Caco-2 (cell line): ENCODE measurements at regions not wholly inside any gene's neighbourhood (a gene's known extent, or its start where the extent isn't known, plus 50 kb on each side); places are given as distances from the start of the nearest gene placed in this dataset.
"Not testable (repeated sequence)": the region's sequence is repeated elsewhere in the genome, so short reads cannot be mapped to it uniquely, and the experiment has no call there.

ENCODE experiments used
- BruUV-seq: library from RNA; stranded (reverse); fragments of 400-500 nt; replicated peaks from 2 replicates; lab custom pipeline; 2021; lab: Mats Ljungman, UMichigan
- CTCF ChIA-PET: fragments of 300-600 bp; sonication (Branson Sonifier 250); formaldehyde crosslinking; loops from one replicate; lab custom pipeline; 2022; ENCODE audit warnings: antibody characterized with exemption; lab: Charles Lee
- POLR2A ChIA-PET: fragments of 300-600 bp; sonication (Branson Sonifier 250); formaldehyde crosslinking; loops from one replicate; lab custom pipeline; 2022; ENCODE audit warnings: antibody characterized with exemption; lab: Charles Lee
- DNase-seq, 2 experiments: peaks; one replicate each; pipeline versions ENCODE4 v3.0.0 to v3.0.0-alpha.2; 2020 to 2022
- H3K27me3 ChIP-seq: replicated peaks from 2 replicates; pipeline ENCODE4 v1.6.0; 2011; ENCODE audit warnings: low read length; ENCODE audit not compliant: control insufficient read depth, insufficient read depth
- H3K36me3 ChIP-seq: 2 replicates; pipeline ENCODE4 v1.5.1; 2011; ENCODE audit warnings: low read length; ENCODE audit not compliant: control insufficient read depth, insufficient read depth
- H3K4me1 ChIP-seq: fragments of 250-450 bp; sonication (Bioruptor Pico); 2 replicates; pipeline ENCODE4 v1.5.1; 2020; ENCODE audit warnings: mild to moderate bottlenecking
- H3K4me3 ChIP-seq: 2 replicates; pipeline ENCODE4 v1.5.1; 2011; ENCODE audit warnings: low read depth, mild to moderate bottlenecking, control low read depth, low read length
- H3K9me3 ChIP-seq: fragments of 250-450 bp; sonication (Bioruptor Pico); 2 replicates; pipeline ENCODE4 v1.5.1; 2020; ENCODE audit warnings: mild to moderate bottlenecking, moderate library complexity
- H3K27ac Mint-ChIP-seq: one replicate; pipeline ENCODE4 v1.8.0; 2022; ENCODE audit warnings: mixed read lengths; ENCODE audit not compliant: unreplicated experiment
- H3K27me3 Mint-ChIP-seq: one replicate; pipeline ENCODE4 v1.8.0; 2022; ENCODE audit warnings: mixed read lengths; ENCODE audit not compliant: insufficient read depth, unreplicated experiment
- H3K36me3 Mint-ChIP-seq: one replicate; pipeline ENCODE4 v1.8.0; 2022; ENCODE audit warnings: mild to moderate bottlenecking, mixed read lengths; ENCODE audit not compliant: insufficient read depth, unreplicated experiment
- H3K4me1 Mint-ChIP-seq: one replicate; pipeline ENCODE4 v1.8.0; 2022; ENCODE audit warnings: low read depth, mixed read lengths; ENCODE audit not compliant: unreplicated experiment
- H3K4me3 Mint-ChIP-seq: one replicate; pipeline ENCODE4 v1.8.0; 2022; ENCODE audit warnings: mild to moderate bottlenecking, moderate library complexity, mixed read lengths; ENCODE audit not compliant: unreplicated experiment
- H3K9me3 Mint-ChIP-seq: one replicate; pipeline ENCODE4 v1.8.0; 2022; ENCODE audit warnings: mixed read lengths; ENCODE audit not compliant: unreplicated experiment
- intact Hi-C: fragments of 100-400 bp; cut with micrococcal nuclease; formaldehyde crosslinking; loops from one replicate; pipeline ENCODE4 v1.10.0; 2022; ENCODE audit not compliant: unreplicated experiment
- TF ChIP-seq, protein P1 (sequence below), 2 experiments: fragments of 200-600 bp in 1 of 2; IDR thresholded peaks; 1 replicate in 1 of 2; 2 replicates in 1 of 2; pipeline versions ENCODE4 v1.5.1 to v1.8.0; 2011 to 2022; ENCODE audit warnings: antibody characterized with exemption in 1 of 2, control low read depth in 1 of 2, inconsistent platforms in 1 of 2, low read depth in 1 of 2, low read length in 1 of 2, mild to moderate bottlenecking in 1 of 2, moderate library complexity in 1 of 2; ENCODE audit not compliant: insufficient read depth in 1 of 2, severe bottlenecking in 1 of 2, unreplicated experiment in 1 of 2

DNA sequence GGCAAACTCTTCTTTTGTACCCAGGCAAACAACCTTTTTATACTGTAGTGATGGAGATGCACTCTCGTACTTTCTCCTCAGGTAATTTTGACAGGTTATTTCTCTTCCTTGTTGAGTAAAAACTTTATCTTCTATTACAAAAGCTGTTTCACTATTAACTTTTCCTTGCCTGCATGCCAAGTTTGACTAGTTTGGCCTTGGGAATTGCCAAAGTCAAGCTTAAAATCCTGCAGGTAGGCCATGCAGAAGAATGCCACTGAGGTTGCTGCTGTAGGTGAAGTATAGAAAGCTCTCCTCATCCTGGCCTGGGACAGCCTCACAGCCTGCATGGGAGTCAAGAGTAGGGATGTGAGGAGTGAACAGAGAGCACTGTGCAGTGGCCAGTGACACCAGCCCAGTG is 1293.5 kb upstream of the CHAC2 start:
- Histone ChIP-seq H3K27me3 (no peaks in the 10 kb centered on the region), H3K4me1 (no peaks in the 10 kb centered on the region), H3K36me3 (no peaks in the 10 kb centered on the region), H3K9me3 (0 out of 2 replicates have a peak, but pooled peaks cover 2% of the 10 kb centered on the region), H3K4me3 (no peak overlapping the region)
- no peak for DNase-seq
- H3K9me3 Mint-ChIP-seq, result peaks cover 10% of the 10 kb centered on the region
- H3K27me3 Mint-ChIP-seq, result no peaks in the 10 kb centered on the region
- H3K4me1 Mint-ChIP-seq, result no peaks in the 10 kb centered on the region
- no peak overlapping the region for H3K4me3 Mint-ChIP-seq
- ChIA-PET CTCF (no interaction called here), POLR2A (no interaction called here)
- intact Hi-C loops, result no loop called here
- H3K36me3 Mint-ChIP-seq, result no peaks in the 10 kb centered on the region
- H3K27ac Mint-ChIP-seq, result no peak overlapping the region
- TF ChIP-seq, protein P1, sequence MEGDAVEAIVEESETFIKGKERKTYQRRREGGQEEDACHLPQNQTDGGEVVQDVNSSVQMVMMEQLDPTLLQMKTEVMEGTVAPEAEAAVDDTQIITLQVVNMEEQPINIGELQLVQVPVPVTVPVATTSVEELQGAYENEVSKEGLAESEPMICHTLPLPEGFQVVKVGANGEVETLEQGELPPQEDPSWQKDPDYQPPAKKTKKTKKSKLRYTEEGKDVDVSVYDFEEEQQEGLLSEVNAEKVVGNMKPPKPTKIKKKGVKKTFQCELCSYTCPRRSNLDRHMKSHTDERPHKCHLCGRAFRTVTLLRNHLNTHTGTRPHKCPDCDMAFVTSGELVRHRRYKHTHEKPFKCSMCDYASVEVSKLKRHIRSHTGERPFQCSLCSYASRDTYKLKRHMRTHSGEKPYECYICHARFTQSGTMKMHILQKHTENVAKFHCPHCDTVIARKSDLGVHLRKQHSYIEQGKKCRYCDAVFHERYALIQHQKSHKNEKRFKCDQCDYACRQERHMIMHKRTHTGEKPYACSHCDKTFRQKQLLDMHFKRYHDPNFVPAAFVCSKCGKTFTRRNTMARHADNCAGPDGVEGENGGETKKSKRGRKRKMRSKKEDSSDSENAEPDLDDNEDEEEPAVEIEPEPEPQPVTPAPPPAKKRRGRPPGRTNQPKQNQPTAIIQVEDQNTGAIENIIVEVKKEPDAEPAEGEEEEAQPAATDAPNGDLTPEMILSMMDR (IDR thresholded peaks at IDR 0.05; ENCODE audit: insufficient read depth in 1 of 2, low read depth in 1 of 2, low read length in 1 of 2, severe bottlenecking in 1 of 2, unreplicated experiment in 1 of 2), result no peak
- BruUV-seq, result no TSS peak

DNA sequence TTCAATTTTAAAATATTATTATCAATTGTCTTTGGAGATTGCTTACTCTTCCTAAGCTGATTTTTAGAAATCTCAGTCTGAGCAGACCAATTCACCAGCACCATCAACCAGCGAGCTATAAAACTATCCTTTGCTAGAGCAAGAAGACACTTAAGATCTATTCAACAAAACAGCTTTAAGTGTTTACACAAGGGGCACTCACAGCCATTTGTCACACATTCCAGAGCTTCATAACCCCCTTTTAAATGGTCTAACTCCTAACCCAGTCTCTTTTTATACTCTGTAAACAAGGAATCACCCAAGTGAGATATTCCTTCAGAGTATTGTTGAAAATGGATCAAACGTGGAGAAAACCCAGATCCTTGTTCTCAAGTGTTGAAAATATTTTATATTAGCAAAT is 1294.1 kb upstream of the CHAC2 start:
- Histone ChIP-seq H3K27me3 (no peaks in the 10 kb centered on the region), H3K4me3 (no peak overlapping the region), H3K4me1 (no peaks in the 10 kb centered on the region), H3K36me3 (no peaks in the 10 kb centered on the region), H3K9me3 (0 out of 2 replicates have a peak, but pooled peaks cover 2% of the 10 kb centered on the region)
- Mint-ChIP-seq H3K27me3 (no peaks in the 10 kb centered on the region), H3K36me3 (no peaks in the 10 kb centered on the region), H3K4me1 (no peaks in the 10 kb centered on the region), H3K9me3 (peaks cover 5% of the 10 kb centered on the region), H3K4me3 (no peak overlapping the region), H3K27ac (no peak overlapping the region)
- DNase-seq, result no peak
- ChIA-PET CTCF (no interaction called here), POLR2A (no interaction called here)
- BruUV-seq, result no TSS peak
- TF ChIP-seq, protein P1 (IDR thresholded peaks at IDR 0.05; ENCODE audit: insufficient read depth in 1 of 2, low read depth in 1 of 2, low read length in 1 of 2, severe bottlenecking in 1 of 2, unreplicated experiment in 1 of 2), result no peak
- intact Hi-C loops, result no loop called here

DNA sequence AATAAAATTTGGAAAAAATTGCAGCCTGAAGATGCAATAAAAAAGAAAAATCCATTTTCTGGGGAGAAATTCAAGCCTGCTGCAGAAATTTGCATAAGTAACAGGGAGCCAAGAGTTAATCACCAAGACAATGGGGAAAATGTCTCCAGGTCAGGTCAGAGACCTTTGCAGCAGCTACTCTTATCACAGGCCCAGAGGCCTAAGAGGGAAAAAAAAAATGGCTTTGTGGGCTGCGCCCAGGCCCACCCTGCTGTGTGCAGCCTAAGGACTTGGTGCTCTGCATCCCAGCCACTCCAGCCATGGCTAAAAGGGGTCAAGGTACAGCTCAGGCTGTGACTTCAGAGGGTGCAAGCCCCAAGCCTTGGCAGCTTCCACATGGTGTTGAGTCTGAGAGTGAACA is 1297.1 kb upstream of the CHAC2 start:
- H3K27me3 Mint-ChIP-seq, intact Hi-C loops, H3K36me3 Mint-ChIP-seq, CTCF ChIA-PET, POLR2A ChIA-PET, BruUV-seq, DNase-seq, H3K36me3 ChIP-seq, H3K4me1 ChIP-seq, H3K4me1 Mint-ChIP-seq, H3K9me3 Mint-ChIP-seq, H3K4me3 ChIP-seq, H3K9me3 ChIP-seq, H3K27me3 ChIP-seq, H3K4me3 Mint-ChIP-seq, H3K27ac Mint-ChIP-seq: not testable (repeated sequence)

DNA sequence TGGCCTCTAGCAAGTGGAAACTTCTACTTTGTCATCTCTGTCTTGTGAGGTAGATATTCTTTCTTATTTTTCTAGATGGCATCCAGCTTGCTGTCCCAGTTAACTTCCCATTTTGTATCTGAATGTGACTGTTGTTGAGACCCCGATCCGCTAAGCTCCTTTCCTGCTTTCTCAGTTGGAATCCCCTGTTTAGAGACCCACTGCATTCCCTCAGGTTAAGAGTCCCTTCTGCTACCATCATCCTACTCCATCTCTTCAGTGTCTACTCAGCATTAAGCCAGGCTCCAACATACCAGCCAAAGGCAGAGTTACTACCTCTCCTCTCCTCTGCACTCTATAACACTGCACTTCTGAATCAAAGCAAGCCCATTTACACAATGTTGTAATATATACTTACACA is 1300.4 kb upstream of the CHAC2 start:
- Histone ChIP-seq H3K9me3 (no peaks in the 10 kb centered on the region), H3K36me3 (no peaks in the 10 kb centered on the region), H3K27me3 (no peaks in the 10 kb centered on the region), H3K4me1 (no peaks in the 10 kb centered on the region), H3K4me3 (no peak overlapping the region)
- intact Hi-C loops, result no loop called here
- no peak for DNase-seq
- Mint-ChIP-seq H3K9me3 (no peaks in the 10 kb centered on the region), H3K27me3 (no peaks in the 10 kb centered on the region), H3K4me3 (no peak overlapping the region), H3K36me3 (no peaks in the 10 kb centered on the region), H3K4me1 (no peaks in the 10 kb centered on the region), H3K27ac (no peak overlapping the region)
- TF ChIP-seq, protein P1 (IDR thresholded peaks at IDR 0.05; ENCODE audit: insufficient read depth in 1 of 2, low read depth in 1 of 2, low read length in 1 of 2, severe bottlenecking in 1 of 2, unreplicated experiment in 1 of 2), result no peak
- POLR2A ChIA-PET, result no interaction called here
- BruUV-seq, result no TSS peak
- CTCF ChIA-PET, result no interaction called here
